Transverse colon (tissue), 3 donors: ENCODE measurements at regions not wholly inside any gene's neighbourhood (a gene's known extent, or its start where the extent isn't known, plus 50 kb on each side); places are given as distances from the start of the nearest gene placed in this dataset.

Source experiments
- CTCF ChIP-seq, 5 experiments: fragments of 200-600 bp in 3 of 5; fragments of 450-650 bp in 2 of 5; sonication (generic) in 3 of 5; IDR thresholded peaks; 1 replicate in 2 of 5; 2 replicates in 3 of 5; pipeline ENCODE4 v1.5.1; 2016 to 2017; ENCODE audit warnings: antibody characterized with exemption in 5 of 5, inconsistent platforms in 3 of 5, mild to moderate bottlenecking in 2 of 5, moderate library complexity in 1 of 5
- EP300 ChIP-seq: sonication (generic); formaldehyde crosslinking; IDR thresholded peaks from one replicate; pipeline ENCODE4 v1.6.1; 2017; ENCODE audit warnings: antibody characterized with exemption, low read depth
- POLR2A ChIP-seq: fragments of 450-650 bp; IDR thresholded peaks from one replicate; pipeline ENCODE4 v1.6.1; 2016; ENCODE audit warnings: antibody characterized with exemption, mild to moderate bottlenecking, moderate library complexity

- TF ChIP-seq CTCF (IDR thresholded peaks at IDR 0.05) = no peak
- no peak for TF ChIP-seq POLR2A
- no peak for TF ChIP-seq EP300
These were observed 270.0 kb downstream of the USP25 start for GRCh38 chr21:15999741-16000140.
